SK-N-SH (cell line): ENCODE measurements at regions not wholly inside any gene's neighbourhood (a gene's known extent, or its start where the extent isn't known, plus 50 kb on each side); places are given as distances from the start of the nearest gene placed in this dataset.

ENCODE experiments used
- CTCF ChIA-PET: fragments of 300-600, 350-600 bp; formaldehyde crosslinking; extraction: SDS; loops from one replicate; lab custom pipeline; 2021; lab: Yijun Ruan, JAX
- POLR2A ChIA-PET: fragments of 350-600 bp; sonication (Branson Sonifier 250); formaldehyde crosslinking; extraction: SDS; loops from one replicate; lab custom pipeline; 2020; ENCODE audit warnings: antibody characterized with exemption, inconsistent platforms; lab: Yijun Ruan, JAX
- DNase-seq: peaks from one replicate; pipeline ENCODE4 v3.0.0; 2012
- H2AFZ ChIP-seq: fragments of 200-600 bp; sonication (generic); 2 replicates; pipeline ENCODE4 v1.8.1; 2016; ENCODE audit warnings: antibody characterized with exemption, mild to moderate bottlenecking, low read depth
- H3F3A ChIP-seq: fragments of 200-600 bp; sonication (generic); replicated peaks from 2 replicates; pipeline ENCODE3; 2016; ENCODE audit warnings: antibody characterized with exemption, mild to moderate bottlenecking; ENCODE audit not compliant: insufficient read depth
- H3K27ac ChIP-seq, 2 experiments: fragments of 200-500 bp in 1 of 2; fragments of 200-600 bp in 1 of 2; sonication (Bioruptor generic) in 1 of 2; sonication (generic), shearing (Covaris generic) in 1 of 2; 2 replicates each; pipeline versions ENCODE4 v1.5.1 to v1.6.1; 2014 to 2016; ENCODE audit warnings: low read depth in 2 of 2, inconsistent platforms in 1 of 2, low read length in 1 of 2, mild to moderate bottlenecking in 1 of 2, mixed read lengths in 1 of 2
- H3K27me3 ChIP-seq: fragments of 200-600 bp; sonication (generic), shearing (Covaris generic); 2 replicates; pipeline ENCODE4 v1.6.1; 2016; ENCODE audit warnings: mixed run types; ENCODE audit not compliant: insufficient read depth
- H3K36me3 ChIP-seq, 2 experiments: fragments of 200-500 bp in 1 of 2; fragments of 200-600 bp in 1 of 2; sonication (Bioruptor generic) in 1 of 2; sonication (generic) in 1 of 2; replicated peaks in 1 of 2; 2 replicates each; pipeline versions ENCODE3 to v1.5.1; 2014 to 2016; ENCODE audit warnings: low read length in 1 of 2, mild to moderate bottlenecking in 1 of 2; ENCODE audit not compliant: insufficient read depth in 2 of 2, control insufficient read depth in 1 of 2
- H3K4me1 ChIP-seq, 2 experiments: fragments of 200-500 bp in 1 of 2; fragments of 200-600 bp in 1 of 2; sonication (Bioruptor generic) in 1 of 2; sonication (generic), shearing (Covaris generic) in 1 of 2; 2 replicates each; pipeline versions ENCODE4 v1.5.1 to v1.6.1; 2014 to 2016; ENCODE audit warnings: low read depth in 1 of 2, low read length in 1 of 2, mixed run types in 1 of 2; ENCODE audit not compliant: insufficient read depth in 2 of 2, control insufficient read depth in 1 of 2
- H3K4me2 ChIP-seq: fragments of 200-600 bp; sonication (generic), shearing (Covaris generic); 2 replicates; pipeline ENCODE4 v1.6.1; 2017; ENCODE audit warnings: mixed run types
- H3K4me3 ChIP-seq, 2 experiments: fragments of 200-500 bp in 1 of 2; fragments of 200-600 bp in 1 of 2; sonication (Bioruptor generic) in 1 of 2; sonication (generic), shearing (Covaris generic) in 1 of 2; 2 replicates each; pipeline versions ENCODE4 v1.5.1 to v1.8.1; 2014 to 2016; ENCODE audit warnings: low read depth in 2 of 2, inconsistent platforms in 1 of 2, low read length in 1 of 2, mild to moderate bottlenecking in 1 of 2, mixed read lengths in 1 of 2, moderate library complexity in 1 of 2
- H3K79me2 ChIP-seq: fragments of 200-600 bp; sonication (generic); 2 replicates; pipeline ENCODE4 v1.8.1; 2017; ENCODE audit warnings: mild to moderate bottlenecking; ENCODE audit not compliant: insufficient read depth
- H3K9ac ChIP-seq: fragments of 200-600 bp; sonication (generic); 2 replicates; pipeline ENCODE4 v1.6.1; 2017; ENCODE audit warnings: mixed run types
- H3K9me2 ChIP-seq: fragments of 200-600 bp; sonication (generic); 2 replicates; pipeline ENCODE4 v1.6.1; 2017; ENCODE audit warnings: mixed run types
- H3K9me3 ChIP-seq: fragments of 200-600 bp; sonication (generic); 2 replicates; pipeline ENCODE4 v1.6.1; 2017; ENCODE audit warnings: mixed run types, mild to moderate bottlenecking, moderate library complexity
- H4K20me1 ChIP-seq: fragments of 200-600 bp; sonication (generic); 2 replicates; pipeline ENCODE4 v1.6.1; 2017; ENCODE audit warnings: mild to moderate bottlenecking, mixed run types; ENCODE audit not compliant: insufficient read depth
- EP300 ChIP-seq, 2 experiments: IDR thresholded peaks; 2 replicates each; pipeline versions ENCODE4 v1.4.0 to v1.6.1; 2012; ENCODE audit warnings: borderline replicate concordance in 1 of 2, low read depth in 1 of 2, low read length in 1 of 2
- FOXJ3 ChIP-seq: sonication (generic); formaldehyde crosslinking; IDR thresholded peaks from 2 replicates; pipeline ENCODE4 v1.5.1; 2020; ENCODE audit warnings: mild to moderate bottlenecking, missing genetic modification reagents
- FOXM1 ChIP-seq: IDR thresholded peaks from 2 replicates; pipeline ENCODE4 v1.4.0; 2012; ENCODE audit warnings: low read depth, mild to moderate bottlenecking
- GABPA ChIP-seq: IDR thresholded peaks from 2 replicates; pipeline ENCODE4 v1.4.0; 2012; ENCODE audit warnings: low read depth, mild to moderate bottlenecking
- JUND ChIP-seq: IDR thresholded peaks from 2 replicates; pipeline ENCODE4 v1.4.0; 2012
- MEF2A ChIP-seq: IDR thresholded peaks from 2 replicates; pipeline ENCODE4 v1.4.0; 2012; ENCODE audit warnings: low read depth, borderline replicate concordance
- MXI1 ChIP-seq: IDR thresholded peaks from 2 replicates; pipeline ENCODE4 v1.6.1; 2012; ENCODE audit warnings: mild to moderate bottlenecking, low read depth, low read length, improper control_type of control experiment
- NRF1 ChIP-seq: IDR thresholded peaks from 2 replicates; pipeline ENCODE4 v1.6.1; 2012; ENCODE audit warnings: low read depth, mild to moderate bottlenecking, low read length
- RAD21 ChIP-seq: IDR thresholded peaks from 2 replicates; pipeline ENCODE4 v1.6.1; 2012; ENCODE audit warnings: mild to moderate bottlenecking, low read length
- RCOR1 ChIP-seq: fragments of 150-350 bp; IDR thresholded peaks from 2 replicates; pipeline ENCODE4 v1.6.1; 2017; ENCODE audit warnings: antibody characterized with exemption, low read length
- RXRA ChIP-seq: IDR thresholded peaks from 2 replicates; pipeline ENCODE4 v1.4.0; 2012; ENCODE audit warnings: low read depth, mild to moderate bottlenecking, borderline replicate concordance
- SIN3A ChIP-seq: IDR thresholded peaks from 2 replicates; pipeline ENCODE4 v1.6.1; 2012; ENCODE audit warnings: low read depth, mild to moderate bottlenecking, low read length, moderate library complexity, borderline replicate concordance
- TAF1 ChIP-seq: IDR thresholded peaks from 2 replicates; pipeline ENCODE4 v1.6.1; 2012; ENCODE audit warnings: low read depth, mild to moderate bottlenecking, low read length, moderate library complexity, borderline replicate concordance
- TEAD4 ChIP-seq: IDR thresholded peaks from 2 replicates; pipeline ENCODE4 v1.4.0; 2012; ENCODE audit warnings: mild to moderate bottlenecking, borderline replicate concordance; ENCODE audit not compliant: insufficient read depth
- YY1 ChIP-seq: IDR thresholded peaks from 2 replicates; pipeline ENCODE4 v1.4.0; 2012; ENCODE audit warnings: low read depth, mild to moderate bottlenecking
- WGBS: methylation state at CpG from one replicate; pipeline ENCODE4 v1.1.6; 2017; ENCODE audit warnings: low lambda C conversion rate; 5-methylcytosine and 5-hydroxymethylcytosine counted together
- TF ChIP-seq, protein P1 (sequence below): fragments of 200-600 bp; sonication (generic); IDR thresholded peaks from 2 replicates; pipeline ENCODE4 v1.6.1; 2017; ENCODE audit warnings: antibody characterized with exemption, mild to moderate bottlenecking, moderate library complexity
- TF ChIP-seq, protein P2 (sequence below): fragments of 150-350 bp; IDR thresholded peaks from 2 replicates; pipeline ENCODE4 v1.6.1; 2017; ENCODE audit warnings: antibody characterized with exemption, low read length, low read depth, borderline replicate concordance
- TF ChIP-seq, protein P3 (sequence below): IDR thresholded peaks from 2 replicates; pipeline ENCODE4 v1.4.0; 2012; ENCODE audit warnings: low read depth, borderline replicate concordance
- TF ChIP-seq, protein P4 (sequence below): IDR thresholded peaks from 2 replicates; pipeline ENCODE4 v1.6.1; 2012; ENCODE audit warnings: mild to moderate bottlenecking, low read depth, low read length, moderate library complexity
- TF ChIP-seq, protein P5 (sequence below): fragments of 150-350 bp; IDR thresholded peaks from 2 replicates; pipeline ENCODE4 v1.6.1; 2016; ENCODE audit warnings: mild to moderate bottlenecking, low read depth, low read length

DNA sequence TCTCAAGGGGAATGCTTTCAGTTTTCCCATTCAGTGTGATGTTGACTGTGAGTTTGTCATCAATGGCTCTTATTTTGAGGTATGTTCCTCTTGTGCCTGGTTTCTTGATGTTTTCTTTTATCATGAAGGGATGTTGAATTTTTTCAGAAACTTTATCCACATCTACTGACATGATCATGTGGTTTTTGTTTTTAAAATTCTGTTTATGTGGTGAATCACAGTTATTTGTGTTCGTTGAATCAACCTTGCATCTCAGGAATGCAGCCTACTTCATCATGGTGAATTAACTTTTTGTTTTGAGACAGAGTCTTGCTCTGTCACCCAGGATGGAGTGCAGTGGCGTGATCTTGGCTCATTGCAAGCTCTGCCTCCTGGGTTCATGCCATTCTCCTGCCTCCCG, 263.1 kb upstream of the KLF3 start:
- H4K20me1 ChIP-seq = no peaks in the 10 kb centered on the region
- no peak for TF ChIP-seq RXRA
- TF ChIP-seq, protein P1, sequence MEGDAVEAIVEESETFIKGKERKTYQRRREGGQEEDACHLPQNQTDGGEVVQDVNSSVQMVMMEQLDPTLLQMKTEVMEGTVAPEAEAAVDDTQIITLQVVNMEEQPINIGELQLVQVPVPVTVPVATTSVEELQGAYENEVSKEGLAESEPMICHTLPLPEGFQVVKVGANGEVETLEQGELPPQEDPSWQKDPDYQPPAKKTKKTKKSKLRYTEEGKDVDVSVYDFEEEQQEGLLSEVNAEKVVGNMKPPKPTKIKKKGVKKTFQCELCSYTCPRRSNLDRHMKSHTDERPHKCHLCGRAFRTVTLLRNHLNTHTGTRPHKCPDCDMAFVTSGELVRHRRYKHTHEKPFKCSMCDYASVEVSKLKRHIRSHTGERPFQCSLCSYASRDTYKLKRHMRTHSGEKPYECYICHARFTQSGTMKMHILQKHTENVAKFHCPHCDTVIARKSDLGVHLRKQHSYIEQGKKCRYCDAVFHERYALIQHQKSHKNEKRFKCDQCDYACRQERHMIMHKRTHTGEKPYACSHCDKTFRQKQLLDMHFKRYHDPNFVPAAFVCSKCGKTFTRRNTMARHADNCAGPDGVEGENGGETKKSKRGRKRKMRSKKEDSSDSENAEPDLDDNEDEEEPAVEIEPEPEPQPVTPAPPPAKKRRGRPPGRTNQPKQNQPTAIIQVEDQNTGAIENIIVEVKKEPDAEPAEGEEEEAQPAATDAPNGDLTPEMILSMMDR = no peak
- TF ChIP-seq MEF2A = no peak
- no peak for TF ChIP-seq RCOR1
- TF ChIP-seq, protein P2, sequence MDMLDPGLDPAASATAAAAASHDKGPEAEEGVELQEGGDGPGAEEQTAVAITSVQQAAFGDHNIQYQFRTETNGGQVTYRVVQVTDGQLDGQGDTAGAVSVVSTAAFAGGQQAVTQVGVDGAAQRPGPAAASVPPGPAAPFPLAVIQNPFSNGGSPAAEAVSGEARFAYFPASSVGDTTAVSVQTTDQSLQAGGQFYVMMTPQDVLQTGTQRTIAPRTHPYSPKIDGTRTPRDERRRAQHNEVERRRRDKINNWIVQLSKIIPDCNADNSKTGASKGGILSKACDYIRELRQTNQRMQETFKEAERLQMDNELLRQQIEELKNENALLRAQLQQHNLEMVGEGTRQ = no peak
- no peak for TF ChIP-seq FOXJ3 (CRISPR knock-in tag)
- no peak for TF ChIP-seq MXI1
- no peak for TF ChIP-seq JUND
- TF ChIP-seq, protein P3, sequence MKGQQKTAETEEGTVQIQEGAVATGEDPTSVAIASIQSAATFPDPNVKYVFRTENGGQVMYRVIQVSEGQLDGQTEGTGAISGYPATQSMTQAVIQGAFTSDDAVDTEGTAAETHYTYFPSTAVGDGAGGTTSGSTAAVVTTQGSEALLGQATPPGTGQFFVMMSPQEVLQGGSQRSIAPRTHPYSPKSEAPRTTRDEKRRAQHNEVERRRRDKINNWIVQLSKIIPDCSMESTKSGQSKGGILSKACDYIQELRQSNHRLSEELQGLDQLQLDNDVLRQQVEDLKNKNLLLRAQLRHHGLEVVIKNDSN = no peak
- no peak for TF ChIP-seq NRF1
- no peak for TF ChIP-seq FOXM1
- no peak for TF ChIP-seq EP300 (IDR thresholded peaks at IDR 0.05; ENCODE audit: borderline replicate concordance in 1 of 2, low read depth in 1 of 2, low read length in 1 of 2)
- no peak for TF ChIP-seq RAD21
- no peak for TF ChIP-seq TEAD4
- TF ChIP-seq YY1 = no peak
- no peak for TF ChIP-seq TAF1
- TF ChIP-seq, all 33 proteins: peak for 0
- Histone ChIP-seq H3K4me1 (peaks cover 0 to 2% of the 10 kb centered on the region in 2 experiments; a peak in 1 of 4 replicates), H3K4me2 (no peak overlapping the region), H3K4me3 (no peak overlapping the region), H2AFZ (no peak overlapping the region), H3F3A (no peaks in the 10 kb centered on the region), H3K79me2 (no peaks in the 10 kb centered on the region), H3K27me3 (no peaks in the 10 kb centered on the region), H3K36me3 (no peaks in the 10 kb centered on the region), H3K9me2 (no peaks in the 10 kb centered on the region), H3K27ac (no peak overlapping the region), H3K9me3 (no peaks in the 10 kb centered on the region), H3K9ac (no peak overlapping the region)
- ChIA-PET POLR2A (no interaction called here), CTCF (no interaction called here)
- DNase-seq = no peak
- 24% methylated on average over 3 of the region's 3 CpGs for whole genome bisulfite sequencing

DNA sequence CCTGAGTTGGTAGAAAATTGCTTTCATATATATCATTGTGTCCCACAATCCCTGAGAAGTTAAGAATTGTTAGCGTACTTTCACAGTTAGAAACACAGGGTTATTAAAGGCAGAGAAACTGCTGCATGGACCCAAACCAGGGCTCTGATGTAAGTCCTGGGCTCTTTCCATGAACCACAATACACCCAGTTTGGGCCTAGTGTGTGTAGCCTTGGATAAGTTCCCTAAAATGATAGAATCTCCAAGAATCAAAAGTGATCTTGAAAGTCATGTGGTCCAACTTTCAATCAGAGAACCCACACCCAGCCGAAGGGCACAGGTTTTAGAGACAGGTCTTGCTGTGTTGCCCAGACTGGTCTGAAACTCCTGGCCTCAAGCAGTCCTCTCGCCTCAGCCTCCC, 257.8 kb upstream of the KLF3 start:
- Histone ChIP-seq H3K27me3 (no peaks in the 10 kb centered on the region; the same call in 1 of the 2 replicates), H3F3A (no peaks in the 10 kb centered on the region), H3K27ac (no peak overlapping the region), H3K4me2 (no peak overlapping the region), H3K79me2 (no peaks in the 10 kb centered on the region), H3K9me3 (no peaks in the 10 kb centered on the region), H3K9me2 (no peaks in the 10 kb centered on the region), H3K4me3 (no peak overlapping the region), H3K9ac (no peak overlapping the region), H3K4me1 (no peaks in the 10 kb centered on the region), H4K20me1 (no peaks in the 10 kb centered on the region), H3K36me3 (no peaks in the 10 kb centered on the region), H2AFZ (no peak overlapping the region)
- TF ChIP-seq GABPA = no peak
- TF ChIP-seq, protein P4, sequence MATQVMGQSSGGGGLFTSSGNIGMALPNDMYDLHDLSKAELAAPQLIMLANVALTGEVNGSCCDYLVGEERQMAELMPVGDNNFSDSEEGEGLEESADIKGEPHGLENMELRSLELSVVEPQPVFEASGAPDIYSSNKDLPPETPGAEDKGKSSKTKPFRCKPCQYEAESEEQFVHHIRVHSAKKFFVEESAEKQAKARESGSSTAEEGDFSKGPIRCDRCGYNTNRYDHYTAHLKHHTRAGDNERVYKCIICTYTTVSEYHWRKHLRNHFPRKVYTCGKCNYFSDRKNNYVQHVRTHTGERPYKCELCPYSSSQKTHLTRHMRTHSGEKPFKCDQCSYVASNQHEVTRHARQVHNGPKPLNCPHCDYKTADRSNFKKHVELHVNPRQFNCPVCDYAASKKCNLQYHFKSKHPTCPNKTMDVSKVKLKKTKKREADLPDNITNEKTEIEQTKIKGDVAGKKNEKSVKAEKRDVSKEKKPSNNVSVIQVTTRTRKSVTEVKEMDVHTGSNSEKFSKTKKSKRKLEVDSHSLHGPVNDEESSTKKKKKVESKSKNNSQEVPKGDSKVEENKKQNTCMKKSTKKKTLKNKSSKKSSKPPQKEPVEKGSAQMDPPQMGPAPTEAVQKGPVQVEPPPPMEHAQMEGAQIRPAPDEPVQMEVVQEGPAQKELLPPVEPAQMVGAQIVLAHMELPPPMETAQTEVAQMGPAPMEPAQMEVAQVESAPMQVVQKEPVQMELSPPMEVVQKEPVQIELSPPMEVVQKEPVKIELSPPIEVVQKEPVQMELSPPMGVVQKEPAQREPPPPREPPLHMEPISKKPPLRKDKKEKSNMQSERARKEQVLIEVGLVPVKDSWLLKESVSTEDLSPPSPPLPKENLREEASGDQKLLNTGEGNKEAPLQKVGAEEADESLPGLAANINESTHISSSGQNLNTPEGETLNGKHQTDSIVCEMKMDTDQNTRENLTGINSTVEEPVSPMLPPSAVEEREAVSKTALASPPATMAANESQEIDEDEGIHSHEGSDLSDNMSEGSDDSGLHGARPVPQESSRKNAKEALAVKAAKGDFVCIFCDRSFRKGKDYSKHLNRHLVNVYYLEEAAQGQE = no peak
- TF ChIP-seq SIN3A = no peak
- TF ChIP-seq MEF2A = no peak
- TF ChIP-seq TAF1 = no peak
- no peak for TF ChIP-seq JUND
- TF ChIP-seq, protein P5, sequence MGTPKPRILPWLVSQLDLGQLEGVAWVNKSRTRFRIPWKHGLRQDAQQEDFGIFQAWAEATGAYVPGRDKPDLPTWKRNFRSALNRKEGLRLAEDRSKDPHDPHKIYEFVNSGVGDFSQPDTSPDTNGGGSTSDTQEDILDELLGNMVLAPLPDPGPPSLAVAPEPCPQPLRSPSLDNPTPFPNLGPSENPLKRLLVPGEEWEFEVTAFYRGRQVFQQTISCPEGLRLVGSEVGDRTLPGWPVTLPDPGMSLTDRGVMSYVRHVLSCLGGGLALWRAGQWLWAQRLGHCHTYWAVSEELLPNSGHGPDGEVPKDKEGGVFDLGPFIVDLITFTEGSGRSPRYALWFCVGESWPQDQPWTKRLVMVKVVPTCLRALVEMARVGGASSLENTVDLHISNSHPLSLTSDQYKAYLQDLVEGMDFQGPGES = no peak
- 47% methylated on average over 3 of the region's 3 CpGs for WGBS
- ChIA-PET POLR2A (no interaction called here), CTCF (interaction anchor here (1.3 kb wide), 1 partner anchor 9 kb away, joined by 3 read pairs; no protein-coding TSS in a partner anchor)
- DNase-seq = no peak
